ENCODE measurements at regions not wholly inside any gene's neighbourhood (a gene's known extent, or its start where the extent isn't known, plus 50 kb on each side); places are given as distances from the start of the nearest gene placed in this dataset.
"Not testable (repeated sequence)": the region's sequence is repeated elsewhere in the genome, so short reads cannot be mapped to it uniquely, and the experiment has no call there.

DNA sequence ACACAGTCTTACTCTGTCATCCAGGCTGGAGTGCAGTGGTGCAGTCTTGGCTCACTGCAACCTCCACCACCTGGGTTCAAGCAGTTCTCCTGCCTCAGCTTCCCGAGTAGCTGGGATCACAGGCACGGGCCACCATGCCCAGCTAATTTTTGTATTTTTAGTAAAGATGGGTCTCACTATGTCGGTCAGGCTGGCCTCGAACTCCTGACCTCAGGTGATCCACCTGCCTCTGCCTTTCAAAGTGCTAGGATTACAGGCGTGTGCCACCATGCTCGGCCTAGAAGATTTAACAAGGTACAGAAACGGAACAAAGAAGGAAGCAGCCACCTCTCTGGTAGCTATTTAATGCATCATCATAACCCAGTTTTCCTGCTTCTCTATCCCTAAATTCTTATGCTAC lies 113.8 kb downstream of the LARP7 start:
- TF ChIP-seq, protein P1, sequence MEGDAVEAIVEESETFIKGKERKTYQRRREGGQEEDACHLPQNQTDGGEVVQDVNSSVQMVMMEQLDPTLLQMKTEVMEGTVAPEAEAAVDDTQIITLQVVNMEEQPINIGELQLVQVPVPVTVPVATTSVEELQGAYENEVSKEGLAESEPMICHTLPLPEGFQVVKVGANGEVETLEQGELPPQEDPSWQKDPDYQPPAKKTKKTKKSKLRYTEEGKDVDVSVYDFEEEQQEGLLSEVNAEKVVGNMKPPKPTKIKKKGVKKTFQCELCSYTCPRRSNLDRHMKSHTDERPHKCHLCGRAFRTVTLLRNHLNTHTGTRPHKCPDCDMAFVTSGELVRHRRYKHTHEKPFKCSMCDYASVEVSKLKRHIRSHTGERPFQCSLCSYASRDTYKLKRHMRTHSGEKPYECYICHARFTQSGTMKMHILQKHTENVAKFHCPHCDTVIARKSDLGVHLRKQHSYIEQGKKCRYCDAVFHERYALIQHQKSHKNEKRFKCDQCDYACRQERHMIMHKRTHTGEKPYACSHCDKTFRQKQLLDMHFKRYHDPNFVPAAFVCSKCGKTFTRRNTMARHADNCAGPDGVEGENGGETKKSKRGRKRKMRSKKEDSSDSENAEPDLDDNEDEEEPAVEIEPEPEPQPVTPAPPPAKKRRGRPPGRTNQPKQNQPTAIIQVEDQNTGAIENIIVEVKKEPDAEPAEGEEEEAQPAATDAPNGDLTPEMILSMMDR (IDR thresholded peaks at IDR 0.05), result not testable (repeated sequence)
- not testable (repeated sequence) for TF ChIP-seq POLR2A (IDR thresholded peaks at IDR 0.05)

Measured in adrenal gland (tissue), 5 donors.